ENCODE measurements at regions not wholly inside any gene's neighbourhood (a gene's known extent, or its start where the extent isn't known, plus 50 kb on each side); places are given as distances from the start of the nearest gene placed in this dataset.

GRCh38 chr1:56355918-56356317, 223.4 kb downstream of the PLPP3 start:
- peak; percentile 37 for DNase-seq (ENCODE audit: low read depth, low spot score)

GRCh38 chr1:56355422-56355821, 223.9 kb downstream of the PLPP3 start:
- peak; percentile 32 for DNase-seq (ENCODE audit: low read depth, low spot score)

GRCh38 chr1:56345831-56346230, 233.5 kb downstream of the PLPP3 start:
- DNase-seq (ENCODE audit: low read depth, low spot score) = no peak

- DNase-seq (ENCODE audit: low read depth, low spot score) = no peak
Observed at GRCh38 chr1:56340977-56341376, 238.4 kb downstream of the PLPP3 start.

GRCh38 chr1:56339786-56340465, 239.4 kb downstream of the PLPP3 start:
- no peak for DNase-seq (ENCODE audit: low read depth, low spot score)

- no peak for DNase-seq (ENCODE audit: low read depth, low spot score)
Observed at GRCh38 chr1:56339093-56339492, 240.3 kb downstream of the PLPP3 start.

- no peak for DNase-seq (ENCODE audit: low read depth, low spot score)
Observed at GRCh38 chr1:56336982-56337381, 242.4 kb downstream of the PLPP3 start.

GRCh38 chr1:56335394-56335793, 244.0 kb downstream of the PLPP3 start:
- no peak for DNase-seq (ENCODE audit: low read depth, low spot score)

- DNase-seq (ENCODE audit: low read depth, low spot score) = no peak
Observed at GRCh38 chr1:56334047-56334446, 245.3 kb downstream of the PLPP3 start.

- no peak for DNase-seq (ENCODE audit: low read depth, low spot score)
Observed at GRCh38 chr1:56333461-56333860, 245.9 kb downstream of the PLPP3 start.

- DNase-seq (ENCODE audit: low read depth, low spot score) = peak; percentile 75
Observed at GRCh38 chr1:56331892-56332567, 247.3 kb downstream of the PLPP3 start.

- DNase-seq (ENCODE audit: low read depth, low spot score) = peak; percentile 12
Observed at GRCh38 chr1:56331207-56331891, 248.0 kb downstream of the PLPP3 start.

- peak; percentile 62 for DNase-seq (ENCODE audit: low read depth, low spot score)
Observed at GRCh38 chr1:56330391-56331026, 248.9 kb downstream of the PLPP3 start.

- DNase-seq (ENCODE audit: low read depth, low spot score) = no peak
Observed at GRCh38 chr1:56329970-56330369, 249.4 kb downstream of the PLPP3 start.

GRCh38 chr1:56327195-56327594, 252.2 kb downstream of the PLPP3 start:
- DNase-seq (ENCODE audit: low read depth, low spot score) = no peak

GRCh38 chr1:56326056-56326455, 253.3 kb downstream of the PLPP3 start:
- DNase-seq (ENCODE audit: low read depth, low spot score) = peak; percentile 29

GRCh38 chr1:56324504-56324903, 254.9 kb downstream of the PLPP3 start:
- DNase-seq (ENCODE audit: low read depth, low spot score) = no peak

GRCh38 chr1:56322211-56322610, 257.2 kb downstream of the PLPP3 start:
- DNase-seq (ENCODE audit: low read depth, low spot score) = no peak

GRCh38 chr1:56321150-56321490, 258.2 kb downstream of the PLPP3 start:
- DNase-seq (ENCODE audit: low read depth, low spot score) = no peak

GRCh38 chr1:56320464-56321149, 258.8 kb downstream of the PLPP3 start:
- DNase-seq (ENCODE audit: low read depth, low spot score) = no peak

GRCh38 chr1:56317722-56318121, 261.6 kb downstream of the PLPP3 start:
- no peak for DNase-seq (ENCODE audit: low read depth, low spot score)

All from astrocyte of the hippocampus (primary cell).